HG03108 (cell line): ENCODE measurements at regions not wholly inside any gene's neighbourhood (a gene's known extent, or its start where the extent isn't known, plus 50 kb on each side); places are given as distances from the start of the nearest gene placed in this dataset.

ENCODE experiments used
- ATAC-seq: cut with Tn5 transposase; IDR thresholded peaks from one replicate; pipeline ENCODE4 v1.9.1; 2021; ENCODE audit warnings: moderate library complexity; ENCODE audit not compliant: unreplicated experiment

- no peak for ATAC-seq
Measured at GRCh38 chr2:14684516-14684915, 52.0 kb downstream of the LRATD1 start.

GRCh38 chr2:14690926-14691325 is 58.4 kb downstream of the LRATD1 start:
- no peak for ATAC-seq

GRCh38 chr2:14693874-14694273 is 61.4 kb downstream of the LRATD1 start:
- ATAC-seq: no peak

- no peak for ATAC-seq
Measured at GRCh38 chr2:14700753-14701152, 68.2 kb downstream of the LRATD1 start.

GRCh38 chr2:14702258-14702657 is 69.7 kb downstream of the LRATD1 start:
- no peak for ATAC-seq

- ATAC-seq: no peak
Measured at GRCh38 chr2:14706201-14706600, 73.7 kb downstream of the LRATD1 start.

GRCh38 chr2:14712111-14712510 is 79.6 kb downstream of the LRATD1 start:
- no peak for ATAC-seq

GRCh38 chr2:14713248-14713647 is 80.7 kb downstream of the LRATD1 start:
- no peak for ATAC-seq

GRCh38 chr2:14715600-14715999 is 83.1 kb downstream of the LRATD1 start:
- ATAC-seq: no peak

- no peak for ATAC-seq
Measured at GRCh38 chr2:14716319-14716718, 83.8 kb downstream of the LRATD1 start.

GRCh38 chr2:14717131-14717530 is 84.6 kb downstream of the LRATD1 start:
- ATAC-seq: no peak

- no peak for ATAC-seq
Measured at GRCh38 chr2:14720319-14720718, 87.8 kb downstream of the LRATD1 start.

- no peak for ATAC-seq
Measured at GRCh38 chr2:14720739-14721138, 88.2 kb downstream of the LRATD1 start.

GRCh38 chr2:14722904-14723570 is 90.5 kb downstream of the LRATD1 start:
- no peak for ATAC-seq

GRCh38 chr2:14723684-14724083 is 91.2 kb downstream of the LRATD1 start:
- no peak for ATAC-seq

- no peak for ATAC-seq
Measured at GRCh38 chr2:14735696-14736095, 103.2 kb downstream of the LRATD1 start.

GRCh38 chr2:14737201-14737600 is 104.7 kb downstream of the LRATD1 start:
- ATAC-seq: no peak

- ATAC-seq: no peak
Measured at GRCh38 chr2:14743861-14744260, 111.3 kb downstream of the LRATD1 start.

GRCh38 chr2:14745288-14746076 is 113.0 kb downstream of the LRATD1 start:
- no peak for ATAC-seq

- ATAC-seq: no peak
Measured at GRCh38 chr2:14746133-14746532, 113.6 kb downstream of the LRATD1 start.

GRCh38 chr2:14747447-14747846 is 114.9 kb downstream of the LRATD1 start:
- no peak for ATAC-seq

GRCh38 chr2:14749884-14750283 is 117.4 kb downstream of the LRATD1 start:
- ATAC-seq: no peak
